ENCODE measurements at regions not wholly inside any gene's neighbourhood (a gene's known extent, or its start where the extent isn't known, plus 50 kb on each side); places are given as distances from the start of the nearest gene placed in this dataset.

DNA sequence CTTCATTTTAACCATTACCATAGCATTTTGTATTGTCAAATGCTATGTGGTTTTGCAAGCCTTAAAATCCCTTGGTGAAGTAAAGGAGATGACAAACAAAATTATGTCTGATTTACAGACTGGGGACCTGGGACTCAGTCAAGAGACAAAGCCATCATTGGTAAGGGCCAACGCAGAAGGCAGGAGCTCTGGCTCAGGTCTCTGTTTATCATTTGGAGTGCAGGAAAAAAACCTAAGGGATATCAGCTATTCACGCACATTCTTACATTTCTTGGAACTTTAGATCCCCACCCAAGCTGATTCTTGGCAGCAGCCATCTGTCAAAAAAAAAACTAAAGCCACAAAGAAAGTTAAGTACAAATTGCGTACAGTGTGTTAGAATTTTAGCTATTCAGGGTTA lies 731.9 kb downstream of the STPG2 start:
- TF ChIP-seq, protein P1, sequence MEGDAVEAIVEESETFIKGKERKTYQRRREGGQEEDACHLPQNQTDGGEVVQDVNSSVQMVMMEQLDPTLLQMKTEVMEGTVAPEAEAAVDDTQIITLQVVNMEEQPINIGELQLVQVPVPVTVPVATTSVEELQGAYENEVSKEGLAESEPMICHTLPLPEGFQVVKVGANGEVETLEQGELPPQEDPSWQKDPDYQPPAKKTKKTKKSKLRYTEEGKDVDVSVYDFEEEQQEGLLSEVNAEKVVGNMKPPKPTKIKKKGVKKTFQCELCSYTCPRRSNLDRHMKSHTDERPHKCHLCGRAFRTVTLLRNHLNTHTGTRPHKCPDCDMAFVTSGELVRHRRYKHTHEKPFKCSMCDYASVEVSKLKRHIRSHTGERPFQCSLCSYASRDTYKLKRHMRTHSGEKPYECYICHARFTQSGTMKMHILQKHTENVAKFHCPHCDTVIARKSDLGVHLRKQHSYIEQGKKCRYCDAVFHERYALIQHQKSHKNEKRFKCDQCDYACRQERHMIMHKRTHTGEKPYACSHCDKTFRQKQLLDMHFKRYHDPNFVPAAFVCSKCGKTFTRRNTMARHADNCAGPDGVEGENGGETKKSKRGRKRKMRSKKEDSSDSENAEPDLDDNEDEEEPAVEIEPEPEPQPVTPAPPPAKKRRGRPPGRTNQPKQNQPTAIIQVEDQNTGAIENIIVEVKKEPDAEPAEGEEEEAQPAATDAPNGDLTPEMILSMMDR (IDR thresholded peaks at IDR 0.05; ENCODE audit: poor library complexity) = no peak
- TF ChIP-seq EZH2 (IDR thresholded peaks at IDR 0.05; ENCODE audit: borderline replicate concordance) (no peak), EZH2phosphoT487 (IDR thresholded peaks at IDR 0.05; ENCODE audit: low read depth, severe bottlenecking, unreplicated experiment) (no peak)
